T-helper 2 cell treated with Interferon-gamma antibody and Interleukin-4, amounts not matched to agents 100 ng/mL and 5 ng/mL, for 36 hours (primary cell): ENCODE measurements at regions not wholly inside any gene's neighbourhood (a gene's known extent, or its start where the extent isn't known, plus 50 kb on each side); places are given as distances from the start of the nearest gene placed in this dataset.

ENCODE experiments used
- intact Hi-C: fragments of 100-400 bp; cut with micrococcal nuclease; formaldehyde crosslinking; loops from one replicate; pipeline ENCODE4 v1.15.1; 2023

- intact Hi-C loops, result no loop called here
Observed at GRCh38 chr14:106850913-106851825, 1324.8 kb downstream of the TMEM121 start.

GRCh38 chr14:106872611-106873446 is 1346.4 kb downstream of the TMEM121 start:
- intact Hi-C loops, result loop anchor here (1.0 kb wide), 1 partner anchor 29 kb away; no protein-coding TSS in a partner anchor

GRCh38 chr14:106874350-106874749 is 1348.0 kb downstream of the TMEM121 start:
- intact Hi-C loops, result no loop called here

GRCh38 chr14:106875503-106875902 is 1349.1 kb downstream of the TMEM121 start:
- intact Hi-C loops, result no loop called here

GRCh38 chr14:106876711-106877110 is 1350.3 kb downstream of the TMEM121 start:
- intact Hi-C loops, result no loop called here

- intact Hi-C loops, result no loop called here
Observed at GRCh38 chr14:106877517-106877916, 1351.1 kb downstream of the TMEM121 start.

GRCh38 chr14:106879241-106879640 is 1352.9 kb downstream of the TMEM121 start:
- intact Hi-C loops, result no loop called here

- intact Hi-C loops, result no loop called here
Observed at GRCh38 chr14:106883218-106883692, 1356.9 kb downstream of the TMEM121 start.
